COLO829 (cell line): ENCODE measurements at regions not wholly inside any gene's neighbourhood (a gene's known extent, or its start where the extent isn't known, plus 50 kb on each side); places are given as distances from the start of the nearest gene placed in this dataset.

Experiments
- DNase-seq: peaks from one replicate; pipeline ENCODE4 v3.0.0; 2012; ENCODE audit warnings: low spot score

DNA sequence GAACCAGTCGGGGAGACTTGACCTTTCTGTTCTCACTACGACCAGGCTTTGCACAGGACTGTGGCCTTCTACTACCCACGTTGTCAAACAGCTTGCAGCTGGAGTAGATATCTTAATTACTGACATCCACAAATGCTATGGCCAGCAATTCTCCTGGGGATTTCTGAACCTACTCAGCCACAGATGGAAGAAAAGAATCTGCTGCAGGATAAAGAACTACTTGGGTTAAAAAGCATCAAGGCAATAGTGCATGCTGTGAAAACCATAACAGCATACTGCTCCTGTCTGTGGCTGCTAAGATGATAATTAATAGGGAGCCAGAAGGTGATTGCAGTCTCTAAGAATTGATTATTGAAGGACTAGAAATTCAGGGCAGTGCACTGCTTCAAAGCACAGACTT is 859.2 kb upstream of the SEMA6D start:
- DNase-seq: no peak

DNA sequence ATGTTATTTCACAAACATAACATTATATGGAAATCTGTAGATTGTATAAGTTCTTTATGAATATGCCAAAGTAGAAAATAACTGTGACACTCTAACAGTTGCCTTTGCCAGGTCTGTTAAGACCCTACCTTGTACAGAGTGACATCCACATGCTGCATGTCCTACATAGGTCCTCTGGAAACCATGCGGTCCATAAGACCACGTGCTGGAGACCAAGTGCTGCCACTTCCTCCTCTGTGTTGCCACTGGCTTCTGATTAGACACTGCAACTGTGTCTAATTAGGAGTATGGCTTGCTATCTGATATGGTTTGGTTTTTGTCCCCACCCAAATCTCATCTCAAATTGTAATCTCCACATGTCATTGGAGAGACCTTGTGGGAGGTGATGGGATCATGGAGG is 855.5 kb upstream of the SEMA6D start:
- no peak for DNase-seq

DNA sequence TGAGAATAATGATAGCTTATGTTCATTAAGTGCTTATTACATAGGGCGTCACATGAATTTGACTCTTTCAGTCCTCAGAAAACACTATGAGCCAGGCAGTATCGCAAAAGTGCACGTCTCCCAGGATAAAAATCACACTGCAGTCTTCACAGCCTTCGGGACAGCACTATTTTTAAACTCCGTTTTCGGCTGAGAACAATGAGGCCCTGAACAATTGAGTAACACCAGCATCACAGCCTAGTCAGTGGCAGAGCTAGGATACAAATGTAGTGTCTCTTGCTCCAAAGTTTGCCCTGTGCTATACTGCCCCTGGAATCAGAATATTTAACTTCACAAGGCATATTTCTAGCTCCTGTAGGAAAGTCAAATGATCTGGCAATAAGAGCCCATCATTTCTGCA is 852.1 kb upstream of the SEMA6D start:
- no peak for DNase-seq

DNA sequence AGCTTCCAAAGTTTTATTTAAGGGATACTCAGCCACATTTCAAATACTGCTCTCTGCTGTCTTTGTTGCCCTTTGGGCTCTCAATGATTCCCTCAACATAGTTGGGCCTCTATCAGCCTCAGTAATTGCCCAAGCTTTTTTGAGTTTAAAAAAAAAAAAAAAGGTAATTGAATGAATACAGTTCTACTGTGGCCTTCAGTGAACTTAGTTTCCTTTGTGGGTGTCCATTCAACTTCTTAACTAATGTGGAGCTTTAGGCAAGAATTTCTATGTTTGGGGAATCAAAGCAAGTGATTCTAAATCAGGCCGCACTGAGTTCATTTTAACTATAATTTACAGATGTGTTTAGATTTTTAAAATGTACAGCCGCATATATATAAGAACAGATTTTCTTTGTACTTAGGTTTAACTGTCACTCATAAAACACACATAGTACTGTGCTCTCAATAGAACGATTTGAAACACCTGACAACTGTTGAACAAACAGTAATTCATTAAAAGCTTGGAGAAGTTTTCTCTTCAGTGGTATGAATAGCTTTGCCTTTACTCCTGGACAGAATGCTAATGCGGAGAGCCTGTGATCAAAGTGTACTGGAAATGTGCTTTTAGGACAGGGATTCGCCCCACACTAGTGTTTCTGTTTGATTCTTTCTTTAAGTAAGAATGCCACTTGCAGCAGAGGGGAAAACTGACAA is 844.9 kb upstream of the SEMA6D start:
- peak; percentile 31 for DNase-seq

DNA sequence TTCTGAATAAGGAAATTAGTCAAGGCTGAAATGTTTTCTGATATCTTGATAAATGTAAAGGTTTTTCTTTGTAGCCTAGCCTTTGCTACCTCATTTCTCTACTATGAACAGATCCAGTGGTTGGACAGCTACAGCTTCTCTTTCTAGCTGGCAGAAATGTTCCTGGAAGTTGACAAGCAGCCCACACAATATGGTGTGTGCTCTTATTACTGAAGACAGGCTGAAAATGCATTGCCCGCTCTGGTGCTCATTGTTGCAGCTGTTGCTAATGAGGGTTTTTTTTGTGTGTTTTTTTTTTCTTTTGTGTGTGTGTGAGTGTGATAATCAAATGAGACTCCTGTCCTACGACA is 844.3 kb upstream of the SEMA6D start:
- peak; percentile 1 for DNase-seq

DNA sequence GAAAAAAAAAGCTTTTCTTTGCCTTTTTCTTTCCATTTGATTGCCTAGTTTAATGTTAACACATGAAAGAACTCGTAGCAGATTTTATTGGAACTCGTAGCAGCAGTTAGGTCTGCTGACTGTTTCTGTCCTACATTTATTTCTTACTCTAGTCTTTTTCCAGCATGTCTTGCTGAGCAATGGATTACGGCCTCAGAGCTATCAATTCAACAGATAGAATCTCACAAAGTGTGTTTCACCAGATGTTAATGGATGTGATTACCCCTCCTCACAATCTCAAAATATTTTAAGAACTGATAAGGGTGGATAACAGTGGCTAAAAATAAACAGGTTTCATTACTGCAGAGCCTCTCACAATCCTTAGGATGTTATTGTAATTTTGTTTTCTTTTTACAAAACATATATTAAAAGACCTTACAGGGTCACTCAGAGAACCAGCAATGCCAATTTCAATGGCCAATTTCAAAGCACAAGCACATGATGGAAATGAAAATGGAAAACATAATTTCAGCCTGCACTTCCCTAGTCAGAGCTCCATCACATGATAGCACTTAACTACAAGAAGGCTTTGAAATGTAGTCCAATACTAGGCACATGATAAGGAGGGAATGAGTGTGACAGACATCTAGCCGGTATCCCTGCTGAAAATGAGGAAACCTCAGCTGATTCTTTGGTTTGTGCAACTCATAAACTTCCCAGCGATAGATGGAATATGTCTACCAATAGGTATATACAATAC is 838.1 kb upstream of the SEMA6D start:
- peak; percentile 2 for DNase-seq

DNA sequence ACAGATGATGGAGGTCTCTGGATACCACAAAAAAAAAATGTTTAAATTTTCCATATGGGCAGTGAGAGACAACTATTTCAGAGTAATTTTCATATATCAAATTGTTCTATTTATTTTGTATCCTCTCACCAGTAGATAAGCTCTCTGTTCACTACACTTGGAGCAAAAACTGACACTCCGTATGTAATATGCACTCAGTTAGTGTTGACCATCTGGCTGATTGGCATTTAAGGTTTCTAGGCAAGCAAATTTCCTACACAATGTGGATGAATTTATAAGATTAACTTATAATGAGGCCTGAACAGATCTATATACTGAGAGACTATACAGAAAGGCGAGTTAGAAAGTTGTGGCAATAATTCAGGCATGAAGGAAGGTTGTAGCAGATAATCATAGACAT is 836.5 kb upstream of the SEMA6D start:
- DNase-seq: no peak

DNA sequence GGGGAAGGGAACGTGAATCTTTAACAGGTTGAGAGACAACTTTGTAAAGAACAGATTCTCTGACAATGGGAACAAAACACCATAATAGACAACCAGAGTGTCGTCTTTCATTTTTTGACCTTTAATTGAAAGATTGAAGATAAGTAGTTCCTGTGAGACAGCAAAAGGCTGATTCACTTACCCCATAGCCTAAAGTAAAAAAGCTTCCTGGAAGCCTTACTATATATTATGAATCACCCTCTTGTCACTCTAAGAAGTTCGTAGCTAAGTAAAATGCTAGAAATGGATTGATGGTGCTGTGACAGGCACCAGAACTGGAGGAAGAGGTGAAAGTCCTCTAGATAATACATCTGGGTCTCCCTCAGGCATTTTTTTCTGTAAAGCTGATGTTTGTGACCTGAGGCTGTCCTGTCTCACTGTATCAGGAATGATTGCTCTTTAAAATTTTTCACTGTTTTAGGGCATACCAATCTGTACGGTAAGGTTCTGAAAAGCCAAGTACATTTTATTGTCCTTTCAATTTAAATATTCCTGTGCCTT is 824.6 kb upstream of the SEMA6D start:
- DNase-seq: peak; percentile 31

DNA sequence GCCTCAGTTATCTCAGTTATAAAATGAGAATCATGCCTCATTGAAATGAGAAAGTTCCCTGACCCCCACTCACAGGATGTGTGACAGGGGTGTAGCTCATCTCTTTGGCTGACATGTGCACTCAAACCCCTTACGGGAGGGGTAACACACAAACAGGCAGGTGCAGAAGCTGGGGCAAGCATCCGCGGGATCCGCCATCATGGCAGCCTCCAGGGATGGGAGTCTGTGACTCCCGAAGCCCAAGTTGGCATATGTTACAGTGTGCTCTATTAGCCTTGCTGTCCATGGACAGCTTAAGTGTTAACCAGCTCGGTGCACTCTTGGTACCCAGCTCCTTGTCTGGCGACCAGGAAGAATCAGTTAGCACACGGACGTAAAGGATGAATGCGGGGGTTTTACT is 822.7 kb upstream of the SEMA6D start:
- DNase-seq: no peak

DNA sequence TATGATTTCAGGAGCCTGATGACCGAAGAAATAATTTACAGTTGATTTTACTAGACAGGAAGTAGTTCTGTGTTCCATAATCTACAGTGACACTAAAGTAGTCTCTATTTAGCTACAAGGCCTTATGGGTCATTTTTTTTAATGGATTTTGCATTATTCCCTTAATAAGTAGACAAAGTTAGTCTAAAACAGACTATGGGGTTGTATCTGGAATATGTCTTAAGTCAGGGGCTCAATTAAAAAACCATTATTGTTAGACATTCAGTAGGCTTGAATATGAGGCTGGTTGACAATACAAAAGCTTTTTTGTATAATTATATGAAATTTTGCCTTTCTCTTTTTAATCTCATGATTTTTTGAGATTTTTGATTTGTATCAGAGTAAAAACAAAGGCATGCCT is 820.0 kb upstream of the SEMA6D start:
- DNase-seq: no peak

DNA sequence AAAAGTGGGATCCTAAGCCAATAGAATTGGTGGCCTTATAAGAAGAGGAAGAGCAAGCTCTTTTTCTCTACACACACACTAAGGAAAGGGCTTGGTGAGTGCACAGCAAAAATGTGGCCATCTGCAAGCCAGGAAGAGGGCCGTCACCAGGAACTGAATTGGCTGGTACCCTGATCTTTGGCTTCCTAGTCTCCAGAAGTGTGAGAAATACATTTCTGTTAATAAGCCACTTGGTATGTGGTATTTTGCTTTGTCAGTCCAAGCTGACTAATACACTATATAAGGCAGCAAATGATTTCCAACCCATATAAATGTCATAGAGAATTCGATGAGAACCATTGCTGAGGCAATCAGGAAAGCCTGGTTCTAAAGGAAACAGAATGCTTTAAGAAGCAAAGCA is 816.3 kb upstream of the SEMA6D start:
- no peak for DNase-seq

DNA sequence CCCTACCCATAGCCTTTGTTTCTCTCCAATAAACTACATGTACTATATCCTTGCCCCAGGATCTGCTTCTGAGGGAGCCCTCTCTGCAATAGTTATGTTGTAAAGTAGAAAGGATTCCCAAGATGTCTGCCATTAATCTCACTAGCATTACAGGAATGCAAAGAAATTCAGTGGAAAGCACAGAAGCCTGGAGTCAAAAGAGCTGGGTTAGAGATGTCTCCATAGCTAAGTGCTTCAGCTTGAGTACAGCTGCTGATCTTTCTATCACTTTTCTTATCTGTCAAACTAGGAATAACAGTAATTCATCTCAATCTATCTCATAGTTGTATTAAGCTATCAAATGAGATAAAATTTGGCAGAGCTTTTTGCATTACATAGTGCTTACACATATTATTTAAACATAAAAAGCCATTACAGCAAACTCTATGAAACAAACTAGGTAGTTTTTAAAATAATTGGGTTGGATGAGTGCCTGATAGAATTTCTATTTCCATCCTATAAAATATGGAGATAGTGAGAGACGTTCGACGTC is 799.5 kb upstream of the SEMA6D start:
- no peak for DNase-seq

DNA sequence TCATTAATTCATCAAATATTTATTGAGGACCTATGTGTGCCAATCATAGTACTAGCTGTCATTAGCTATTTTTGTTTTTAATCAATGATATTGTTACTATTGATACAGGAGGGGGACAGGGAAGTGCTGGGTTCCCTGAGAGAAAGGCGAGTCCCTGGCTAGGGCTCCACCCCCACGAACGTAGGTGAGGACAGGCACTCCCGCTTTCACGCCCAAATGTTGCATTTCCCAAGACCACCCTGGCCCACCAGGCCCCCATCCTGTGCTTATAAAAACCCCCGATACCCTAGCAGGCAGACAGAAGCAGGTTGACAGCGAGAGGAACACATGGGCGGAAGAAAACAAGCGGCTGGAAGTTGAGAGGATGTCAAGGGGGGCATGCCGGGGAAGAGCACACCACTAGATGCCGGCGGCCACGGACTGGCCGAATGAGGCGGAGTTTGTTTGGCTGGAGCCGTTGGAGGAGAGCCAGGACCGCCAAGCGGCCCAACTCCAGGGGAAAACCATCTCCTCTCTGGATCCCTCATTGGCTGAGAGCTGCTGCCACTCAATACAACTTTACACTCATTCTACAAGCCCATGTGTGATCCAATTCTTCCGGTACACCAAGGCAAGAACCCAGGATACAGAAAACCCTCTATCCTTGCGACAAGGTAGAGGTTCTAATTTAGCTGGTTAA is 798.7 kb upstream of the SEMA6D start:
- DNase-seq: no peak

DNA sequence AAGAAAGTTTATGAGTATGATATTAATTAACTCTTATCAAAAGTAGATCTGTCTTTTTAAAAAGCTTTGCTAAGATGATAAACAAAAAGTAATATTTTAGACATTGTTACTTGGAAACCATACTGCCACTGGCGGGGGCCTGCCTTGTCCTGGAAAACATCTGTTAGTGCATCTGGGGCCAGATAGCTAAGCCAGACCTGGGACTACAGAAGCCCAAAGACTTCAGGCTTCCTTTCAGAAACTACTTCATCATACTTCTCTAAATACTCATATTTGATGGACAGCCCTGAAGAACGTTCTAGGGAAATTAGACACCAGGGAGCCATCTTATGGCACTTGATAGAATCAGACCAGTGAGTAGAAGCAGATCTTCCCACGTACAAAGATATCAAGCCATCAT is 795.4 kb upstream of the SEMA6D start:
- DNase-seq: no peak

DNA sequence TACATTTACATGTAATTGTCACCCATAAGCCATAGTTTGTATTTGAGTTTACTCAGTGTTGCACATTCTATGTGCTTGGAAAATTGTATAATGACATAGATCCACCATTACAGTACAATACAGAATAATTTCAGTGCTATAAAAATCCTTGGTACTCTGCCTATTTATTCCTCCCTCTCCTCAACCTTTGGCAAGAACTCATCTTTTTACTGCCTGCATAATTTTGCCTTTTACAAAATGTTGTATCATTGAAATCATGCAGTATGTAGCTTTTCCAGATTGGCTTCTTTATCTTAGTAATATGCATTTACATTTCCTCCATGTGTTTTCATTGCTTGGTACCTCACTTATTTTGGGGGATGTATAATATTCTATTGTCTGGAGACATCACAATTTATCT is 786.9 kb upstream of the SEMA6D start:
- no peak for DNase-seq

DNA sequence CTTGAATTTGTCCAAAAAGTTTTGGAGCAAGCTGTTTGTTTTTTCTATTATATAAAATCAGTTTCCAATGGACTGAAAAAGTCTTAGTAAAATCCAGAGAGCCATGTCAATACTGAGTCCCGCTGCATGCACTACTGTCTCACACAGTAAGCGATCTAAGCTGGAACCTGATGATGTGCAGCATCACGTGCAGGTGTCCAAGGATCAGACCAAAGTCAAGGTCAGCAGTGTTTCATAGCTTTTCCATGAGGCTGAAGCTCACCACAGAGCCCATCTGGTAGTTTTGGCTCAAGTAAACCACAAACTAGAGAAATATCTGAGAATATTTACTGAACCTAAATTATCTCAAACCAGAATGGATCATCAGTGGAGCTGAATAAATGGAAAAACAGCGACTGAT is 784.0 kb upstream of the SEMA6D start:
- DNase-seq: no peak

DNA sequence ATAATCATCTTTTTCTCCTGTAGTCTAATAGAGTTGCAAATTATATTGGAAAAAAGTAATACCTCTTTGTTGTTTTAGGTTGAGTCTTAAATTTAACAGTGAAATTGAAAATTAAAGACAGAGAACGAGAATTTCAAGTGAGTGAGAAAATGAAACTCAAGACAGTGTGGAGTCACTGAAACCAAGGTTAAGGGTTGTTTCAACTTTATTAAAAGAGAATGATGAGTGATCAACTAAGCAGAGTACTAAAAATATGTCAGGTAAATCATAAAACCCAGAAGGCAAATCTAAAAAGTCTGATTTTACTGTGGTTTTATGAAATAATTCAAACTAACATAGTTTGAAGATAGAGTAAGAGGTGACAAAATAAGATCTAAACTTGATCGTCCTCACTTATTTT is 782.5 kb upstream of the SEMA6D start:
- DNase-seq: no peak

DNA sequence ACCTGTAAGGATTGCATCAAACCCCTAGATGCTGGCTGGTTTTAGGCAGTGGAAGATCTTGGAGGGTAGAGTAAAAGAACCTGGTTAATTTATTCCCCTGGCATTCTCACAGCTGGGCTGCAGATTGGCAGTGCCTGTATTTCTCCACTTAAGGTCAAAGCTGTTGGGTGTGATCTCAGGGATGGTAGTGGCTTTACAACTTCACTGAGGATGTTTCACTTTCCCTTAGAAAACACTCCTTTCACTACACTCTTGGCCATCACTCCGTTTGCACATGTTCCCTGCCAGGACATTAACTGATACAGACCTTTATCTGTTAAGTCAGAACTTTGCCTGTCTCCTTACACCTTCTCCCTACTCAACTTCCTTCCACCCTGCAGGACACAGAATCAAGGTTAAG is 779.1 kb upstream of the SEMA6D start:
- DNase-seq: no peak

DNA sequence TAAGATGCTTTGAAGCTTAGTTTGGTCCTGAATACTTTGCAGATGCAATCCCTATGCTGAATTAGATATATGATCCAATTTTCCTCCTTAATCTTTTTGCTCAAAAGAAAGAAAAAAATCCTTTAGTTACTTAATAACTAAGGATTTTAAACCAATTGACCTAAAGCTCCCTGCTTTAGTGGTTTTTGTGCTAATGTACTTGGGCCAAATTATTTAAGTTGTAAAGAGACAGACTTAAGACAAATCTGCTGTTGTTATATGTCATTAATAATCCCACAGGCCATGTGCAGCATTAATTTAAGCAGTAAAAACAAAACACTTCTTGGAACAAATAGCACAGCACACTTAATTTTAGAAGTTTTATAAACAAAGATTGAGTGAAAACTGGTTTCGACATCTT is 776.1 kb upstream of the SEMA6D start:
- DNase-seq: no peak

DNA sequence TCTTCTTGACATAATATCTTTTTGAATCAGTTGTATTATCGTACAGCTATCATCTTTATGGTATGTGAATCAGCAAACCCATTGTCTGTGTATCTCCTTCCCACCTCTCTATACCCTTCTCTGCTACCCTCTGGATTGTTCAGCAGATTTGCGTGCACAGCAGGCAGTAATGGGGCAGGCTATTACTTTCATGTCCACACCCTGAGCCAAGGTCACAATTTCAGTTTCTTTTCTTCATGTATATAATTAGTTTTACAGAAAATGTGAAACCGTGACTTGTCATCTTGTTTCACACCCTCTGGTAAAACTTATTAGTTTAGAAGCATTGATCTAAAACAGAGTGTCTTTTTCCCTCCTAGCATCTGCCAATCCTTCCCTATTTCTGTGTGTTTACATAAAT is 770.4 kb upstream of the SEMA6D start:
- DNase-seq: no peak

DNA sequence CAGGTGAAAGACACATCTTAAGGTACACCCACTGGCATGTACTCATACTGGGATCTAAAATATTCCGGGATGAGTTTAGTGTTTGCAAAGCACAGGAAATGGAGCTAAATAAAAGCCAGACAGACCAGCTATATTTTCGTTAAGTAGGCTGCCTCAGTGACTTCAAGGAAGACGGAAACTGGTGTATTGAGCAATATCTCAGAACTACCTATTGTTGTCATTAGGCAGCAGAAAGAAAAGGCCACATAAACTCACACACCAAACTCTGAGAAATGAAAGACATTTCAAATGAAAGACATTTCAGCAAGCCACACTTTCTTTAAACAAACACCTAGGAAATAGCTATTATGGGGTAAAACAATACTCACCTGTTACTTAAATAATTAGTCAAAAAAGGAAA is 761.7 kb upstream of the SEMA6D start:
- DNase-seq: no peak

DNA sequence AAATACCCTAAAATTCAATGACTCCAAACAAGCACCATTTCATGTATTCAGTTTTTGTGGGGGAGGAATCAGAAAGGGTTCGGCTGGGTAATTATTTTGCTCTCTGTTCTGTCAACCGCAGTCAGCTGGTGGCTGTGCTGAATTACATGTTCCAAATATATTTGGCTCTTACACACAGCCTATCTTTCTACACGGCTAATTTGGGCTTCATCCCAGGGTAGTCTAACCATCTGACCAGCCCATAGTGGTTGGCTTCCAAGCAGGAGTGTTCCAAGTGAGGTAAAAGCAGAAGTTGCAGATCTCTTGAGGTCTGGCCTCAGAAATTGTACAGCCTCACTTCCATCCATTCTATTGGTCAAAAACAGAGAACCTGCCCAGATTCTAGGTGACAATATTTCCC is 760.8 kb upstream of the SEMA6D start:
- DNase-seq: no peak

DNA sequence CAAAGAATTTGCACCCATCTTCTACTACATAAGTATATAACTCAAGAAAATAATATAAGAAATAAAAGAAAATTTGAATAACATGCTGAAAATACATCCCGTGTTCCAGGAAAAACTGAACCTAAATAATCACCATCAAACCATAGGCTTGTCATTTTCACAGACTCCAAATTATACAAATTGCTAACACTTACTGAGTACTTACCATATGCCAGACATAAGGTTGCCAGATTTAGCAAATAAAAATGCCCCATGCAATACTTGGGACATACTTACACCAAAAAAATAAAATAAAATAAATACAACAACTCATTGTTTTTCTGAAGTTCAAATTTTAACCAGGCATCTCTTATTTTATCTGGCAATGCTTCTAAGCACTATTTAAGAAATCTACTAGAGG is 760.4 kb upstream of the SEMA6D start:
- no peak for DNase-seq
